ENCODE measurements at regions not wholly inside any gene's neighbourhood (a gene's known extent, or its start where the extent isn't known, plus 50 kb on each side); places are given as distances from the start of the nearest gene placed in this dataset.

DNA sequence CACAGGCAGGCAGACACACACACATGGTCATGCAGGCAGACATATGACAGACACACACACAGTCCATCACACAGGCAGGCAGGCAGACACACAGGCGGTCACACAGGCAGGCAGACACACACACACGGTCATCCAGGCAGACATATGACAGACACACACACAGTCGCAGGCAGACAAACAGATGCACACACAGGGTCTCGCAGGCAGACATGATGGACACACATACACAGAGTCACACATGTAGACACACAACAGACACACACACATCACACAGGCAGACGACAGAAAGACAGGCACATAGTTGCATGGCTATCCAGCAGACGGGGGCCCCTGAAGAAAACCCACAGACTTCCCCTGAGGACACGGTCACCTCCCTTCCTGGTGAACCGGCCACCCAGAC is 135.4 kb downstream of the NCOR2 start:
- H3K4me1 ChIP-seq (ENCODE audit: insufficient read depth, low read length, severe bottlenecking) = no peaks in the 10 kb centered on the region
- H3K36me3 ChIP-seq (ENCODE audit: insufficient read depth, low read length) = peaks cover 4% of the 10 kb centered on the region; the same call in 1 of the 2 replicates
- no peaks in the 10 kb centered on the region for H3K79me2 ChIP-seq (ENCODE audit: insufficient read depth, low read length)
- H3K9me2 ChIP-seq (ENCODE audit: low read depth, low read length) = no peaks in the 10 kb centered on the region
- H3K4me2 ChIP-seq (ENCODE audit: low read length) = no peak overlapping the region
- no peaks in the 10 kb centered on the region for H3K9me3 ChIP-seq (ENCODE audit: low read length)
- H4K20me1 ChIP-seq (ENCODE audit: insufficient read depth, low read length) = no peaks in the 10 kb centered on the region
- no peaks in the 10 kb centered on the region for H3K27me3 ChIP-seq (ENCODE audit: insufficient read depth, low read length)
- no peaks in the 10 kb centered on the region for H3F3A ChIP-seq (ENCODE audit: insufficient read depth, low read length)
- no peak overlapping the region for H3K4me3 ChIP-seq (ENCODE audit: low read depth, low read length, poor library complexity, severe bottlenecking)
- no peak overlapping the region for H2AFZ ChIP-seq (ENCODE audit: low read length)
- no peak overlapping the region for H3K9ac ChIP-seq (ENCODE audit: low read length)
- no peak overlapping the region for H3K27ac ChIP-seq (ENCODE audit: low read depth, low read length, poor library complexity, severe bottlenecking)
- TF ChIP-seq EZH2 (IDR thresholded peaks at IDR 0.05; ENCODE audit: borderline replicate concordance, low read length) = no peak
- TF ChIP-seq, protein P1, sequence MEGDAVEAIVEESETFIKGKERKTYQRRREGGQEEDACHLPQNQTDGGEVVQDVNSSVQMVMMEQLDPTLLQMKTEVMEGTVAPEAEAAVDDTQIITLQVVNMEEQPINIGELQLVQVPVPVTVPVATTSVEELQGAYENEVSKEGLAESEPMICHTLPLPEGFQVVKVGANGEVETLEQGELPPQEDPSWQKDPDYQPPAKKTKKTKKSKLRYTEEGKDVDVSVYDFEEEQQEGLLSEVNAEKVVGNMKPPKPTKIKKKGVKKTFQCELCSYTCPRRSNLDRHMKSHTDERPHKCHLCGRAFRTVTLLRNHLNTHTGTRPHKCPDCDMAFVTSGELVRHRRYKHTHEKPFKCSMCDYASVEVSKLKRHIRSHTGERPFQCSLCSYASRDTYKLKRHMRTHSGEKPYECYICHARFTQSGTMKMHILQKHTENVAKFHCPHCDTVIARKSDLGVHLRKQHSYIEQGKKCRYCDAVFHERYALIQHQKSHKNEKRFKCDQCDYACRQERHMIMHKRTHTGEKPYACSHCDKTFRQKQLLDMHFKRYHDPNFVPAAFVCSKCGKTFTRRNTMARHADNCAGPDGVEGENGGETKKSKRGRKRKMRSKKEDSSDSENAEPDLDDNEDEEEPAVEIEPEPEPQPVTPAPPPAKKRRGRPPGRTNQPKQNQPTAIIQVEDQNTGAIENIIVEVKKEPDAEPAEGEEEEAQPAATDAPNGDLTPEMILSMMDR (IDR thresholded peaks at IDR 0.05; ENCODE audit: low read length) = no peak

DNA sequence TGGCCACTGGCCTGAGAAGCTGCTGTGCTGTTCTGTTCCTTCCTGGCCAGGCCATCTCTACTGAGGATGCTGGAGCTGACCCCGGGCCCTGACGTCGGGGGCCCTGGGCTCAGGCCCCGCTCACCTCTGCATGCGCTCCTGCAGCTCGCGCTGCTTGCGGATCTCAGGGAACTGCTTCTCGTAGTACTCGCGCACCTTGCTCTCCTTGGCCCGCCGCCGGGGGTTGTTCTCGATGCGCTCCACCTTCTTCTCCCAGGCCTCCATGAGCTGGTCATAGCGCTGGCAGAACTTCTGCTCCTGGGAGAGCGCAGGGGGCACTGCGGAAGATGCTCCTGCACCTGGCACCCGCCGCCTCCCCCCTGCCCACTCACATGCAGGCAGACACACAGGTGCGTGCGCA is 135.6 kb downstream of the RFLNA start:
- H3K4me1 ChIP-seq (ENCODE audit: insufficient read depth, low read length, severe bottlenecking) = no peaks in the 10 kb centered on the region
- no peaks in the 10 kb centered on the region for H3F3A ChIP-seq (ENCODE audit: insufficient read depth, low read length)
- H3K4me2 ChIP-seq (ENCODE audit: low read length) = no peak overlapping the region
- H3K9me3 ChIP-seq (ENCODE audit: low read length) = no peaks in the 10 kb centered on the region
- H2AFZ ChIP-seq (ENCODE audit: low read length) = no peak overlapping the region
- H4K20me1 ChIP-seq (ENCODE audit: insufficient read depth, low read length) = no peaks in the 10 kb centered on the region
- H3K79me2 ChIP-seq (ENCODE audit: insufficient read depth, low read length) = no peaks in the 10 kb centered on the region
- no peaks in the 10 kb centered on the region for H3K9me2 ChIP-seq (ENCODE audit: low read depth, low read length)
- peaks cover 7% of the 10 kb centered on the region; the same call in 1 of the 2 replicates for H3K36me3 ChIP-seq (ENCODE audit: insufficient read depth, low read length)
- H3K4me3 ChIP-seq (ENCODE audit: low read depth, low read length, poor library complexity, severe bottlenecking) = no peak overlapping the region
- H3K27me3 ChIP-seq (ENCODE audit: insufficient read depth, low read length) = no peaks in the 10 kb centered on the region
- TF ChIP-seq EZH2 (IDR thresholded peaks at IDR 0.05; ENCODE audit: borderline replicate concordance, low read length) = no peak
- TF ChIP-seq, protein P1 (IDR thresholded peaks at IDR 0.05; ENCODE audit: low read length) = no peak
- H3K27ac ChIP-seq (ENCODE audit: low read depth, low read length, poor library complexity, severe bottlenecking) = no peak overlapping the region
- no peak overlapping the region for H3K9ac ChIP-seq (ENCODE audit: low read length)

DNA sequence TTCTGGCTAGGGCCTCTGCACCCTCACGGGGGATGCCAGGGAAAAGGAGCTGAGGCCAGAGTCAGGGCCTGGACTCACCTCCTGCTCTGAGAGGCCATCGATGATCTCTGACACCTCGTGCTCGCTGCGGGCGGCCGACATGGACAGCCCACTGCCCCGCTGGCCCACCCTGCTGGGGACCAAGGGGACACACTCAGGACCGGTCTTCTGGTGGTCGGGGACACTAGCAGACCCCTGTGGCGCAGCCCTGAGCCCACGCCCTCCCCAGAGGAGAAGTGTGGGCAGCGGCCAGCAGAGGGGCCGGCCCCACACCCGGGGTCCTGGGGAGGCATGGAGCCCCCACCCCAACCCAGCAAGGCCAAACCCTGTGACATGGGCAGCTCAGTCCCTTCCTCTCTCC is 134.6 kb downstream of the RFLNA start:
- Histone ChIP-seq H3K9ac (ENCODE audit: low read length) (no peak overlapping the region), H3K4me1 (ENCODE audit: insufficient read depth, low read length, severe bottlenecking) (no peaks in the 10 kb centered on the region), H3K4me2 (ENCODE audit: low read length) (no peak overlapping the region), H3K79me2 (ENCODE audit: insufficient read depth, low read length) (no peaks in the 10 kb centered on the region), H2AFZ (ENCODE audit: low read length) (no peak overlapping the region), H3K4me3 (ENCODE audit: low read depth, low read length, poor library complexity, severe bottlenecking) (no peak overlapping the region), H4K20me1 (ENCODE audit: insufficient read depth, low read length) (no peaks in the 10 kb centered on the region), H3K27ac (ENCODE audit: low read depth, low read length, poor library complexity, severe bottlenecking) (no peak overlapping the region), H3K9me3 (ENCODE audit: low read length) (no peaks in the 10 kb centered on the region), H3F3A (ENCODE audit: insufficient read depth, low read length) (no peaks in the 10 kb centered on the region), H3K27me3 (ENCODE audit: insufficient read depth, low read length) (no peaks in the 10 kb centered on the region), H3K36me3 (ENCODE audit: insufficient read depth, low read length) (peaks cover 7% of the 10 kb centered on the region; the same call in 1 of the 2 replicates), H3K9me2 (ENCODE audit: low read depth, low read length) (no peaks in the 10 kb centered on the region)
- TF ChIP-seq EZH2 (IDR thresholded peaks at IDR 0.05; ENCODE audit: borderline replicate concordance, low read length) = no peak
- TF ChIP-seq, protein P1 (IDR thresholded peaks at IDR 0.05; ENCODE audit: low read length) = no peak
